Activated naive CD4-positive, alpha-beta T cell treated with anti-CD3 and anti-CD28 coated beads, Interleukin-2, amount 10 ng/mL, durations not matched to agents 7 days and 5 days (primary cell): ENCODE measurements at regions not wholly inside any gene's neighbourhood (a gene's known extent, or its start where the extent isn't known, plus 50 kb on each side); places are given as distances from the start of the nearest gene placed in this dataset.

ENCODE experiments used
- CTCF ChIA-PET: fragments of 350-600 bp; sonication (Branson Sonifier 250); formaldehyde crosslinking; loops from one replicate; lab custom pipeline; 2021; ENCODE audit warnings: antibody characterized with exemption; lab: Charles Lee
- DNase-seq: peaks from one replicate; pipeline ENCODE4 v3.0.0-alpha.2; 2020
- H3K27ac Mint-ChIP-seq: one replicate; pipeline ENCODE4 v1.8.0; 2021; ENCODE audit warnings: mild to moderate bottlenecking, moderate library complexity, mixed read lengths
- H3K27me3 Mint-ChIP-seq: one replicate; pipeline ENCODE4 v1.8.0; 2021; ENCODE audit warnings: mild to moderate bottlenecking, mixed read lengths
- H3K36me3 Mint-ChIP-seq: one replicate; pipeline ENCODE4 v1.8.0; 2021; ENCODE audit warnings: mixed read lengths
- H3K4me1 Mint-ChIP-seq: one replicate; pipeline ENCODE4 v1.8.0; 2021; ENCODE audit warnings: mixed read lengths
- H3K4me3 Mint-ChIP-seq: one replicate; pipeline ENCODE4 v1.8.0; 2021; ENCODE audit warnings: mild to moderate bottlenecking, moderate library complexity, mixed read lengths
- H3K9me3 Mint-ChIP-seq: one replicate; pipeline ENCODE4 v1.8.0; 2021; ENCODE audit warnings: mixed read lengths

- H3K4me3 Mint-ChIP-seq, result no peak overlapping the region
- no peak overlapping the region for H3K27ac Mint-ChIP-seq
- no peak for DNase-seq
- CTCF ChIA-PET, result no interaction called here
- H3K27me3 Mint-ChIP-seq, result no peaks in the 10 kb centered on the region
- H3K9me3 Mint-ChIP-seq, result no peaks in the 10 kb centered on the region
- H3K36me3 Mint-ChIP-seq, result no peaks in the 10 kb centered on the region
- H3K4me1 Mint-ChIP-seq, result no peaks in the 10 kb centered on the region
Observed at GRCh38 chr1:96931136-96931535, 209.6 kb downstream of the PTBP2 start.

DNA sequence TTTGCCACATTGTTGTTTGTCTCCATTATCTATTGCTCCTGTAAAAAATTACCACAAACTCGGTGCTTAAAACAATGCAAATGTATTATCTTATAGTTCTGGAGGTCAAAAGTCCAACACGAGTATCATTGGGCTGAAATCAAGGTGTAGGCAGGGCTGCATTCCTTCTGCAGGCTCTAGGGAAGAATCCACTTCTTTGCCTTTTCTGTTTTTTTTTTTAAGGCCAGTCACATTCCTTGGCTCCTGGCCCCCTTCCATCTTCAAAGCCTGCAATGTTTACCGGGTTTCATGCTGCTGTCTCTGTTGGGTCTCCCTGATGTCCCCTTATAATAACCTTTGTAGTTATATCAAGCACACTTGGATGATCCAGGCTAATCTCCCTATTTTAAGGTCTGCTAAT is 212.7 kb downstream of the PTBP2 start:
- Mint-ChIP-seq H3K4me1 (no peaks in the 10 kb centered on the region), H3K36me3 (no peaks in the 10 kb centered on the region), H3K9me3 (no peaks in the 10 kb centered on the region), H3K27me3 (no peaks in the 10 kb centered on the region), H3K4me3 (no peak overlapping the region), H3K27ac (no peak overlapping the region)
- DNase-seq, result no peak
- CTCF ChIA-PET, result no interaction called here

GRCh38 chr1:96944432-96945092 is 223.0 kb downstream of the PTBP2 start:
- CTCF ChIA-PET, result no interaction called here
- no peaks in the 10 kb centered on the region for H3K9me3 Mint-ChIP-seq
- no peak overlapping the region for H3K27ac Mint-ChIP-seq
- no peaks in the 10 kb centered on the region for H3K27me3 Mint-ChIP-seq
- H3K36me3 Mint-ChIP-seq, result no peaks in the 10 kb centered on the region
- H3K4me3 Mint-ChIP-seq, result no peak overlapping the region
- DNase-seq, result no peak
- H3K4me1 Mint-ChIP-seq, result no peaks in the 10 kb centered on the region

- H3K27ac Mint-ChIP-seq, result no peak overlapping the region
- no peaks in the 10 kb centered on the region for H3K9me3 Mint-ChIP-seq
- DNase-seq, result no peak
- H3K27me3 Mint-ChIP-seq, result no peaks in the 10 kb centered on the region
- H3K36me3 Mint-ChIP-seq, result no peaks in the 10 kb centered on the region
- H3K4me3 Mint-ChIP-seq, result no peak overlapping the region
- CTCF ChIA-PET, result no interaction called here
- H3K4me1 Mint-ChIP-seq, result no peaks in the 10 kb centered on the region
Observed at GRCh38 chr1:96945509-96946084, 224.0 kb downstream of the PTBP2 start.

DNA sequence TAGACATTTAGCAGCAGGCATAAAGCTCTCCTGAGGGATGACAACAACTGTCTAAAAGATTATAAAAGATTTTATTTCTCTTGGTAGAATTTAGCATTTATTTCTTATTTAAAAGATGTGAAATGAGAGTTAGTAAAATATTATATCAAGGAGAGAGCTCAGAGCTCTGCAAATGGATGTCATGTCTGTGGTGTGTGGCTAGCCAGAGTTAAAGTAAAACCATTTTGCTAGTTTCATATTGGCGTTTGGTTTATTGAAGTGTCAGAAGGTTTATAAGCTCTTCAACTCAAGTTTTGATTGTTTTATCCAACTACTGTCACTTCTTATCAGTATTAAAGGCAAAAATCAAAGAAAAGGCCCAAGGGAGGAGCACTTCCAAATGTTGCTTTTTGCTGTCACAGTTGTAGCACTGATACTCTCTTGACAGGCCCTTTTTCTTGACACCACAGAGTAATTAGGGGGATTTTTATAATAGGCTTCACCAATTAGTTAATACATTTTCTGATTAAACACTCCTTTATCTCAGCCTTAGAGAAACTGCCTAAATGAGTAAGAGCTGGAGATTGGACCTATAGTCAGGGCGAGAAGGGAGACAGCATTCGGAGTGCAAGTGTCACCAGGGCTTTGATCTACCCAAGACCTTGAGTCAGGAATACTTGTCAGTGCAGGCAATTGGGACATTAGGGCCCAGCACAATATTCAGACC is 233.9 kb downstream of the PTBP2 start:
- H3K27ac Mint-ChIP-seq, result no peak overlapping the region
- H3K27me3 Mint-ChIP-seq, result no peaks in the 10 kb centered on the region
- no peaks in the 10 kb centered on the region for H3K9me3 Mint-ChIP-seq
- CTCF ChIA-PET, result no interaction called here
- no peak overlapping the region for H3K4me3 Mint-ChIP-seq
- H3K36me3 Mint-ChIP-seq, result no peaks in the 10 kb centered on the region
- DNase-seq, result no peak
- no peaks in the 10 kb centered on the region for H3K4me1 Mint-ChIP-seq

GRCh38 chr1:96962216-96962615 is 240.6 kb downstream of the PTBP2 start:
- H3K27me3 Mint-ChIP-seq, result no peaks in the 10 kb centered on the region
- no peak overlapping the region for H3K4me3 Mint-ChIP-seq
- CTCF ChIA-PET, result no interaction called here
- no peaks in the 10 kb centered on the region for H3K36me3 Mint-ChIP-seq
- no peak for DNase-seq
- no peaks in the 10 kb centered on the region for H3K4me1 Mint-ChIP-seq
- no peaks in the 10 kb centered on the region for H3K9me3 Mint-ChIP-seq
- H3K27ac Mint-ChIP-seq, result no peak overlapping the region

DNA sequence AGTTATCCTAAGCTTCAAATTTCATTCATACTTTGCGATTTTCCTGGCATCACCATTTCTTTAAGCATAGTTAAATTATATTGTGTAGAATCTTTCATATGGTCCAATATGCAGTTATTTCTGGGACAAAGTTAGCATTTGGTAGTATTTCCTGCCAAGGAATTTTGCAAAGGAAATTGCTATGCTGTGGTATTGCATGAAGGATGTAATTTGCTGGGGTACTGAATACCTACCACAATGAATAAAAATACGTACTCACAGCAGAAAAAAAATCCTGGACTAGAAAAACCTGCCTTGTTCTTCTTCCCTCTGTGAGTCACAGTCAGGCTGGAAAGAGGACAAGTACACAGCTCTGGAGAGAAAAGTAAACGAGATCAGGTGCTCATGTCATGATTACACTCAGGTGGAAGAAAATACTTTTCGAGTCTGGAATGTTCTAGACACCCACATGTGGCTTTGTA is 241.2 kb downstream of the PTBP2 start:
- Mint-ChIP-seq H3K4me1 (no peaks in the 10 kb centered on the region), H3K36me3 (no peaks in the 10 kb centered on the region), H3K4me3 (no peak overlapping the region), H3K27me3 (no peaks in the 10 kb centered on the region), H3K9me3 (no peaks in the 10 kb centered on the region), H3K27ac (no peak overlapping the region)
- DNase-seq, result no peak
- CTCF ChIA-PET, result no interaction called here

GRCh38 chr1:96964761-96965160 is 243.2 kb downstream of the PTBP2 start:
- DNase-seq, result no peak
- peaks cover 4% of the 10 kb centered on the region for H3K27me3 Mint-ChIP-seq
- CTCF ChIA-PET, result interaction anchor here (1.3 to 2.2 kb wide), 4 partner anchors 174 to 1096 kb away, joined by 3 to 7 read pairs (median 4); no protein-coding TSS in a partner anchor
- H3K36me3 Mint-ChIP-seq, result no peaks in the 10 kb centered on the region
- H3K4me1 Mint-ChIP-seq, result no peaks in the 10 kb centered on the region
- H3K27ac Mint-ChIP-seq, result no peak overlapping the region
- H3K4me3 Mint-ChIP-seq, result no peak overlapping the region
- no peaks in the 10 kb centered on the region for H3K9me3 Mint-ChIP-seq

- Mint-ChIP-seq H3K27ac (no peak overlapping the region), H3K4me3 (no peak overlapping the region), H3K9me3 (no peaks in the 10 kb centered on the region), H3K27me3 (peaks cover 4% of the 10 kb centered on the region), H3K4me1 (no peaks in the 10 kb centered on the region), H3K36me3 (no peaks in the 10 kb centered on the region)
- CTCF ChIA-PET, result interaction anchor here (1.0 to 1.8 kb wide), 2 partner anchors 1085 to 1087 kb away, joined by 4 to 7 read pairs; no protein-coding TSS in a partner anchor
- DNase-seq, result peak; percentile 82
Observed at GRCh38 chr1:96966536-96967138, 245.1 kb downstream of the PTBP2 start.

DNA sequence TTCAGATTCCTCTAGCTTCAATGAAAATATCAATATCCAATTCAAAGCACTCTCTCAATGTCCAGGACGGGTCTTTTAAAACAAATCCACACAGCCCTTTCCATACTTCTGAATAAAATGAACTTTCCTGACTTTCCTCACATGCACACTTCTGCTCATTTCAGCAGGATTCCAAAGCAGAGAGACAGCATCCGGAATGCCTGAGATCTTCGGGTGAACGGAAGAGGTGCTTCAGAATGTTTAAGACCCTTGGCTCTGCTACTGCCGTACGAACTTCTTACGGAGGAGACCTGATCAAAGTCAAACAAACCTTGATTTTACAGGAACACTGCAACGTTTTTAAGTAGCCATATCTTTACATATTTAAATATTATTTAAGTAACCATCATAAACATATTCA is 245.7 kb downstream of the PTBP2 start:
- no peaks in the 10 kb centered on the region for H3K4me1 Mint-ChIP-seq
- no peak overlapping the region for H3K27ac Mint-ChIP-seq
- H3K4me3 Mint-ChIP-seq, result no peak overlapping the region
- H3K27me3 Mint-ChIP-seq, result peaks cover 4% of the 10 kb centered on the region
- CTCF ChIA-PET, result interaction anchor here (0.6 to 1.0 kb wide), 2 partner anchors 30 to 1086 kb away, joined by 3 to 4 read pairs; no protein-coding TSS in a partner anchor
- no peaks in the 10 kb centered on the region for H3K9me3 Mint-ChIP-seq
- no peaks in the 10 kb centered on the region for H3K36me3 Mint-ChIP-seq
- DNase-seq, result no peak

GRCh38 chr1:96968541-96968940 is 247.0 kb downstream of the PTBP2 start:
- Mint-ChIP-seq H3K9me3 (no peaks in the 10 kb centered on the region), H3K27me3 (peaks cover 4% of the 10 kb centered on the region), H3K36me3 (no peaks in the 10 kb centered on the region), H3K4me1 (no peaks in the 10 kb centered on the region), H3K4me3 (no peak overlapping the region), H3K27ac (no peak overlapping the region)
- CTCF ChIA-PET, result interaction anchor here (1.8 kb wide), 1 partner anchor 1085 kb away, joined by 8 read pairs; no protein-coding TSS in a partner anchor
- no peak for DNase-seq

- CTCF ChIA-PET, result interaction anchor here (1.8 kb wide), 1 partner anchor 1085 kb away, joined by 8 read pairs; no protein-coding TSS in a partner anchor
- no peaks in the 10 kb centered on the region for H3K36me3 Mint-ChIP-seq
- no peaks in the 10 kb centered on the region for H3K4me1 Mint-ChIP-seq
- H3K27me3 Mint-ChIP-seq, result peaks cover 4% of the 10 kb centered on the region
- H3K4me3 Mint-ChIP-seq, result no peak overlapping the region
- DNase-seq, result no peak
- no peaks in the 10 kb centered on the region for H3K9me3 Mint-ChIP-seq
- no peak overlapping the region for H3K27ac Mint-ChIP-seq
Observed at GRCh38 chr1:96968983-96969382, 247.4 kb downstream of the PTBP2 start.

DNA sequence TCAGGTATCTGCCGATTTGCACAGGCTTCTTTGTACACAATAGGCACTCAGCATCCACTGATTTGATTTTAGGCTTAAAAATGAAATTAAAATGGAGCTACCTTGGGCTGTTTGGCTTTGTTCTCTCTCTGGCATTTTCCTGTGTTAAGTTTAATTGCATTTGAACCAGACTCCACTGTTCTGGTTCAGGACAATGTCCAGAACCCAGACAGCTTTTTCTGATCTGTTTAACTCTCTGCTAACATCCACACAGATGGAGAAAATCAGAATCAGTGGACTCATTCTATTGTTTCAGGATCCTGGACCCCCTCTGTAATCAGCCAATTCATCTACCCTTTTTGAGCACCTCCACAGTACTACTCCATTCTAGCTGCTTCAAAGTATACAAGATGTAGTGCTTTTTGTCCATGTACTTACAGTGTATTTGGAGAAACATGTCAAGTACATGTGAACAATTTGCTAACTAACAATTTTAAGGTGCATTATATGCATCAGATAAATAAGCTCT is 248.1 kb downstream of the PTBP2 start:
- Mint-ChIP-seq H3K4me3 (no peak overlapping the region), H3K9me3 (no peaks in the 10 kb centered on the region), H3K27ac (no peak overlapping the region), H3K27me3 (peaks cover 4% of the 10 kb centered on the region), H3K4me1 (no peaks in the 10 kb centered on the region), H3K36me3 (no peaks in the 10 kb centered on the region)
- DNase-seq, result no peak
- CTCF ChIA-PET, result interaction anchor here (1.8 kb wide), 1 partner anchor 1084 kb away, joined by 8 read pairs; no protein-coding TSS in a partner anchor

DNA sequence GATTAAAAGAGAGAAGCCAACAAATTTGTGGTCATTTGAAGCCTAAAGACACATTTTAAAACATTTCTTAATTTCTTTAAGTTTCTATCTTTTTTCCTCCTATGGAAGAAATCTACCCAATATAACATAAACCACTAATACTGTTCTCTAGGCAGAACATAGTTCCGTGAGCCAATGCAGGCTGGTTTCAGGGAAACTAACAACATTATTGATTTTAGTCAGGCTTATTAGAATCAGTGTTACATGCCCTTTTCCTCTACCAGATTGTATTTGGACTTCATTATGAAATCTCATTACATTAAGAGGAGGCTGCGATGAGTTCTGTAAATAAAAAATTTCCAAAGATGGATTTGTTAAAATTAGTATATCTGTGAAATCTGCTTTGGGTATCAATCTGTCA is 249.9 kb downstream of the PTBP2 start:
- H3K27ac Mint-ChIP-seq, result no peak overlapping the region
- no peaks in the 10 kb centered on the region for H3K36me3 Mint-ChIP-seq
- peaks cover 4% of the 10 kb centered on the region for H3K27me3 Mint-ChIP-seq
- H3K4me1 Mint-ChIP-seq, result no peaks in the 10 kb centered on the region
- DNase-seq, result no peak
- H3K9me3 Mint-ChIP-seq, result no peaks in the 10 kb centered on the region
- CTCF ChIA-PET, result no interaction called here
- no peak overlapping the region for H3K4me3 Mint-ChIP-seq
